Liver (tissue), 8 donors: ENCODE measurements at regions not wholly inside any gene's neighbourhood (a gene's known extent, or its start where the extent isn't known, plus 50 kb on each side); places are given as distances from the start of the nearest gene placed in this dataset.

Experiments used
- DNase-seq: peaks from one replicate; pipeline ENCODE4 v3.0.0-alpha.2; 2017; ENCODE audit warnings: low spot score
- H3K27ac ChIP-seq, 2 donors: one replicate each; pipeline ENCODE4 v1.7.0; 2013; ENCODE audit warnings: inconsistent platforms in 2 of 2, low read length in 2 of 2, control low read depth in 1 of 2, low read depth in 1 of 2, mild to moderate bottlenecking in 1 of 2
- H3K27me3 ChIP-seq, 4 donors: one replicate each; pipeline versions ENCODE4 v1.6.1 to v1.7.0; 2013; ENCODE audit warnings: low read length in 3 of 4, inconsistent platforms in 1 of 4, mild to moderate bottlenecking in 1 of 4, moderate library complexity in 1 of 4; ENCODE audit not compliant: control insufficient read depth in 4 of 4, insufficient read depth in 4 of 4
- H3K36me3 ChIP-seq, 4 donors: one replicate each; pipeline versions ENCODE4 v1.6.1 to v1.7.0; 2013; ENCODE audit warnings: low read length in 3 of 4, mild to moderate bottlenecking in 3 of 4, low read depth in 1 of 4, moderate library complexity in 1 of 4; ENCODE audit not compliant: control insufficient read depth in 4 of 4, insufficient read depth in 3 of 4
- H3K4me1 ChIP-seq, 4 donors: one replicate each; pipeline versions ENCODE4 v1.6.1 to v1.7.0; 2013; ENCODE audit warnings: low read length in 3 of 4, mild to moderate bottlenecking in 3 of 4, moderate library complexity in 1 of 4; ENCODE audit not compliant: control insufficient read depth in 4 of 4, insufficient read depth in 4 of 4
- H3K4me3 ChIP-seq, 3 donors: one replicate each; pipeline versions ENCODE4 v1.6.1 to v1.7.0; 2013; ENCODE audit warnings: low read length in 3 of 3, control low read depth in 1 of 3, low read depth in 1 of 3, mild to moderate bottlenecking in 1 of 3
- H3K9ac ChIP-seq, 2 donors: one replicate each; pipeline ENCODE4 v1.7.0; 2013; ENCODE audit warnings: low read length in 2 of 2, mild to moderate bottlenecking in 2 of 2, moderate library complexity in 2 of 2, control low read depth in 1 of 2, low read depth in 1 of 2
- H3K9me3 ChIP-seq, 4 donors: one replicate each; pipeline versions ENCODE4 v1.6.1 to v1.7.0; 2013; ENCODE audit warnings: low read length in 3 of 4; ENCODE audit not compliant: control insufficient read depth in 4 of 4
- FOXA1 ChIP-seq: IDR thresholded peaks from 2 replicates; pipeline ENCODE4 v1.6.1; 2016; ENCODE audit warnings: antibody characterized with exemption
- FOXA2 ChIP-seq: IDR thresholded peaks from 2 replicates; pipeline ENCODE4 v1.6.1; 2016; ENCODE audit warnings: antibody characterized with exemption
- GABPA ChIP-seq, 2 donors: IDR thresholded peaks in 1 of 2; conservative IDR thresholded peaks in 1 of 2; 2 replicates each; pipeline ENCODE4 v1.6.1; 2016; ENCODE audit warnings: antibody characterized with exemption in 2 of 2, mild to moderate bottlenecking in 1 of 2, moderate library complexity in 1 of 2
- HNF4A ChIP-seq, 2 donors: conservative IDR thresholded peaks; 2 replicates each; pipeline ENCODE4 v1.6.1; 2016; ENCODE audit warnings: antibody characterized with exemption in 2 of 2, mild to moderate bottlenecking in 2 of 2
- JUND ChIP-seq, 2 donors: IDR thresholded peaks; 2 replicates each; pipeline ENCODE4 v1.6.1; 2016; ENCODE audit warnings: antibody characterized with exemption in 2 of 2
- RAD21 ChIP-seq, 2 donors: IDR thresholded peaks; 2 replicates each; pipeline ENCODE4 v1.6.1; 2016; ENCODE audit warnings: antibody characterized with exemption in 2 of 2, mild to moderate bottlenecking in 2 of 2
- SP1 ChIP-seq: IDR thresholded peaks from 2 replicates; pipeline ENCODE4 v1.6.1; 2018; ENCODE audit warnings: antibody characterized with exemption, mild to moderate bottlenecking
- TAF1 ChIP-seq: conservative IDR thresholded peaks from 2 replicates; pipeline ENCODE4 v1.6.1; 2016; ENCODE audit warnings: antibody characterized with exemption, mild to moderate bottlenecking
- YY1 ChIP-seq: IDR thresholded peaks from 2 replicates; pipeline ENCODE4 v1.6.1; 2016; ENCODE audit warnings: antibody characterized with exemption, mild to moderate bottlenecking
- WGBS: extraction: QIAGEN DNeasy Blood & Tissue Kit; methylation state at CpG from one replicate; pipeline ENCODE4 v1.1.7; 2013; 5-methylcytosine and 5-hydroxymethylcytosine counted together
- TF ChIP-seq, protein P1 (sequence below): IDR thresholded peaks from 2 replicates; pipeline ENCODE4 v1.6.1; 2016; ENCODE audit warnings: antibody characterized with exemption, mild to moderate bottlenecking
- TF ChIP-seq, protein P2 (sequence below): IDR thresholded peaks from 2 replicates; pipeline ENCODE4 v1.6.1; 2016; ENCODE audit warnings: antibody characterized with exemption
- TF ChIP-seq, protein P3 (sequence below): fragments of 150-350 bp; IDR thresholded peaks from 2 replicates; pipeline ENCODE4 v1.5.1; 2017; ENCODE audit warnings: improper control_type of control experiment, low read depth, low read length; ENCODE audit not compliant: missing input control
- TF ChIP-seq, protein P4 (sequence below): IDR thresholded peaks from 2 replicates; pipeline ENCODE4 v1.6.1; 2016; ENCODE audit warnings: antibody characterized with exemption
- donor health status: healthy.
- donor health status: healthy.
- donor health status: healthy.
- donor health status: healthy.
- donor health status: healthy.

DNA sequence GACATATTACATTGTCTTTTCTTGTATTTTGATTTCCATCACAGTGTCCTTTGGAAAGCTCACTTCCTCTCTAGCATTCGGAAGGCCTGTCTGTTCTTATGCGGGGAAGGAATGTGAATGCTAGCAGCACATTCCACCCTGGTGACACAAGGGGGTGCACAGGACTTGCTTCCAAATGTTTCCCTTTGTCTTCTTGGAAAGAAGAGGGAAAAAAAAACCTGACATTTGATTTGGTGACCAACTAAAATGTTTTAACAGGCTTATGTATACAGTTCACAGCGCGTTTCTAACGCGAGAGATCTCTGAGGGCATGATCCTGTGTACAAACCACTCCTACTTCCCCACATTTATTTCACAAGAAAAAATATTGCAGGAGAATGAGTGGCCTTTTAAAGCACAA lies 107.6 kb upstream of the FXR1 start:
- no peak overlapping the region for H3K9ac ChIP-seq
- TF ChIP-seq RAD21 (IDR thresholded peaks at IDR 0.05) = peak; percentile 51 to 63
- TF ChIP-seq, protein P1, sequence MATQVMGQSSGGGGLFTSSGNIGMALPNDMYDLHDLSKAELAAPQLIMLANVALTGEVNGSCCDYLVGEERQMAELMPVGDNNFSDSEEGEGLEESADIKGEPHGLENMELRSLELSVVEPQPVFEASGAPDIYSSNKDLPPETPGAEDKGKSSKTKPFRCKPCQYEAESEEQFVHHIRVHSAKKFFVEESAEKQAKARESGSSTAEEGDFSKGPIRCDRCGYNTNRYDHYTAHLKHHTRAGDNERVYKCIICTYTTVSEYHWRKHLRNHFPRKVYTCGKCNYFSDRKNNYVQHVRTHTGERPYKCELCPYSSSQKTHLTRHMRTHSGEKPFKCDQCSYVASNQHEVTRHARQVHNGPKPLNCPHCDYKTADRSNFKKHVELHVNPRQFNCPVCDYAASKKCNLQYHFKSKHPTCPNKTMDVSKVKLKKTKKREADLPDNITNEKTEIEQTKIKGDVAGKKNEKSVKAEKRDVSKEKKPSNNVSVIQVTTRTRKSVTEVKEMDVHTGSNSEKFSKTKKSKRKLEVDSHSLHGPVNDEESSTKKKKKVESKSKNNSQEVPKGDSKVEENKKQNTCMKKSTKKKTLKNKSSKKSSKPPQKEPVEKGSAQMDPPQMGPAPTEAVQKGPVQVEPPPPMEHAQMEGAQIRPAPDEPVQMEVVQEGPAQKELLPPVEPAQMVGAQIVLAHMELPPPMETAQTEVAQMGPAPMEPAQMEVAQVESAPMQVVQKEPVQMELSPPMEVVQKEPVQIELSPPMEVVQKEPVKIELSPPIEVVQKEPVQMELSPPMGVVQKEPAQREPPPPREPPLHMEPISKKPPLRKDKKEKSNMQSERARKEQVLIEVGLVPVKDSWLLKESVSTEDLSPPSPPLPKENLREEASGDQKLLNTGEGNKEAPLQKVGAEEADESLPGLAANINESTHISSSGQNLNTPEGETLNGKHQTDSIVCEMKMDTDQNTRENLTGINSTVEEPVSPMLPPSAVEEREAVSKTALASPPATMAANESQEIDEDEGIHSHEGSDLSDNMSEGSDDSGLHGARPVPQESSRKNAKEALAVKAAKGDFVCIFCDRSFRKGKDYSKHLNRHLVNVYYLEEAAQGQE = no peak
- TF ChIP-seq, protein P2, sequence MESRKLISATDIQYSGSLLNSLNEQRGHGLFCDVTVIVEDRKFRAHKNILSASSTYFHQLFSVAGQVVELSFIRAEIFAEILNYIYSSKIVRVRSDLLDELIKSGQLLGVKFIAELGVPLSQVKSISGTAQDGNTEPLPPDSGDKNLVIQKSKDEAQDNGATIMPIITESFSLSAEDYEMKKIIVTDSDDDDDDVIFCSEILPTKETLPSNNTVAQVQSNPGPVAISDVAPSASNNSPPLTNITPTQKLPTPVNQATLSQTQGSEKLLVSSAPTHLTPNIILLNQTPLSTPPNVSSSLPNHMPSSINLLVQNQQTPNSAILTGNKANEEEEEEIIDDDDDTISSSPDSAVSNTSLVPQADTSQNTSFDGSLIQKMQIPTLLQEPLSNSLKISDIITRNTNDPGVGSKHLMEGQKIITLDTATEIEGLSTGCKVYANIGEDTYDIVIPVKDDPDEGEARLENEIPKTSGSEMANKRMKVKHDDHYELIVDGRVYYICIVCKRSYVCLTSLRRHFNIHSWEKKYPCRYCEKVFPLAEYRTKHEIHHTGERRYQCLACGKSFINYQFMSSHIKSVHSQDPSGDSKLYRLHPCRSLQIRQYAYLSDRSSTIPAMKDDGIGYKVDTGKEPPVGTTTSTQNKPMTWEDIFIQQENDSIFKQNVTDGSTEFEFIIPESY = no peak
- no peak for TF ChIP-seq FOXA2
- TF ChIP-seq FOXA1 = no peak
- no peak for TF ChIP-seq YY1
- TF ChIP-seq, protein P3, sequence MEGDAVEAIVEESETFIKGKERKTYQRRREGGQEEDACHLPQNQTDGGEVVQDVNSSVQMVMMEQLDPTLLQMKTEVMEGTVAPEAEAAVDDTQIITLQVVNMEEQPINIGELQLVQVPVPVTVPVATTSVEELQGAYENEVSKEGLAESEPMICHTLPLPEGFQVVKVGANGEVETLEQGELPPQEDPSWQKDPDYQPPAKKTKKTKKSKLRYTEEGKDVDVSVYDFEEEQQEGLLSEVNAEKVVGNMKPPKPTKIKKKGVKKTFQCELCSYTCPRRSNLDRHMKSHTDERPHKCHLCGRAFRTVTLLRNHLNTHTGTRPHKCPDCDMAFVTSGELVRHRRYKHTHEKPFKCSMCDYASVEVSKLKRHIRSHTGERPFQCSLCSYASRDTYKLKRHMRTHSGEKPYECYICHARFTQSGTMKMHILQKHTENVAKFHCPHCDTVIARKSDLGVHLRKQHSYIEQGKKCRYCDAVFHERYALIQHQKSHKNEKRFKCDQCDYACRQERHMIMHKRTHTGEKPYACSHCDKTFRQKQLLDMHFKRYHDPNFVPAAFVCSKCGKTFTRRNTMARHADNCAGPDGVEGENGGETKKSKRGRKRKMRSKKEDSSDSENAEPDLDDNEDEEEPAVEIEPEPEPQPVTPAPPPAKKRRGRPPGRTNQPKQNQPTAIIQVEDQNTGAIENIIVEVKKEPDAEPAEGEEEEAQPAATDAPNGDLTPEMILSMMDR = peak; percentile 24
- no peak for TF ChIP-seq GABPA (IDR thresholded peaks at IDR 0.05 in 1 of 2, conservative IDR thresholded peaks at IDR 0.05 in 1 of 2)
- TF ChIP-seq, protein P4, sequence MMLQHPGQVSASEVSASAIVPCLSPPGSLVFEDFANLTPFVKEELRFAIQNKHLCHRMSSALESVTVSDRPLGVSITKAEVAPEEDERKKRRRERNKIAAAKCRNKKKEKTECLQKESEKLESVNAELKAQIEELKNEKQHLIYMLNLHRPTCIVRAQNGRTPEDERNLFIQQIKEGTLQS = no peak
- no peak for TF ChIP-seq SP1
- no peak for DNase-seq
- H3K27me3 ChIP-seq = no peaks in the 10 kb centered on the region
- H3K4me1 ChIP-seq = no peaks in the 10 kb centered on the region
- 32% methylated on average over 6 of the region's 6 CpGs for WGBS
- no peaks in the 10 kb centered on the region for H3K9me3 ChIP-seq
- H3K36me3 ChIP-seq = no peaks in the 10 kb centered on the region
- H3K27ac ChIP-seq = no peak overlapping the region
- no peak overlapping the region for H3K4me3 ChIP-seq

DNA sequence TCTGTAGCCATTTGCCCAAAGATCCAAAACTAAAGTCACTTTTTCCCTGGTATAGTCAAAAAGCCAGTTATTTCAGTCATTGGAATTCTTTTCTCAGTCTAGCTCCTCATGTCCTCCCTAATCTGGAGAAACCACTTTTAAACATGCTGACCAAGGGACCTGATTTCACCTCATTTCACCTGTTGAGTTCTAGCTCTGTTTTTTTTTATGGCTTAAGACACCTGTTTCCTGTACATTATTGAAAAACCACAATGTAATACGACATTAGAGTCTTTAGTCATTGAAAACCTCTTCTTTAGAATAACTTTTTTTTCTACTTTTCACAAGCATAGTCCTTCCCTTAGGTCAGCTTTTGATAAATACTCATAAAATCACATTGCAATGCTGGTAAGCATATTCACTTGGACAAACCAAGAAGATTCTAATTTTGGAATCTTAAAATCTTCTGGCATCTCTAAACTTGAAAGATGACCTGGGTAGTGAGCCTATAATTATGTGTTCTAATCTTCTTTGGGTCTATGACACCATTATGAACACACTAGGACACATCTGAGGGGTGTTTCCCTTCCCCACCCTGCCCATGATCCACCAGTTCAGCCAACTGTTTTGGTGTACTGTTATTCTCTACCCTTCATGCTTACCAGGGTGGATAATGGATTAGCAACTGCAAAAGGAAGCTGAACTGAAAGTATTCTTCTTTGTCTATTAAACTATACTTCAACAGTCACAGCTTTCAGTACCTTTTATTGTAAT lies 103.5 kb upstream of the FXR1 start:
- no peak overlapping the region for H3K4me3 ChIP-seq
- no peaks in the 10 kb centered on the region for H3K27me3 ChIP-seq
- H3K9ac ChIP-seq = no peak overlapping the region
- no peaks in the 10 kb centered on the region for H3K36me3 ChIP-seq
- no peak for DNase-seq
- H3K27ac ChIP-seq = no peak overlapping the region
- WGBS = 37% methylated on average over 1 of the region's 1 CpG
- H3K4me1 ChIP-seq = no peaks in the 10 kb centered on the region
- no peaks in the 10 kb centered on the region for H3K9me3 ChIP-seq
- no peak for TF ChIP-seq JUND (IDR thresholded peaks at IDR 0.05)
- TF ChIP-seq, protein P3 = no peak
- TF ChIP-seq, protein P4 = no peak
- TF ChIP-seq RAD21 (IDR thresholded peaks at IDR 0.05) = no peak
- TF ChIP-seq, protein P1 = no peak
- no peak for TF ChIP-seq SP1
- TF ChIP-seq HNF4A (conservative IDR thresholded peaks at IDR 0.05) = no peak
- TF ChIP-seq, protein P2 = no peak
- no peak for TF ChIP-seq TAF1
